22Rv1 (cell line): ENCODE measurements at regions not wholly inside any gene's neighbourhood (a gene's known extent, or its start where the extent isn't known, plus 50 kb on each side); places are given as distances from the start of the nearest gene placed in this dataset.

Experiments
- CTCF ChIP-seq: fragments of 450-650 bp; IDR thresholded peaks from 2 replicates; pipeline ENCODE4 v1.5.1; 2017; ENCODE audit warnings: mild to moderate bottlenecking
- ZFX ChIP-seq: fragments of 450-650 bp; IDR thresholded peaks from 2 replicates; pipeline ENCODE4 v1.6.1; 2017; ENCODE audit warnings: antibody characterized with exemption, borderline replicate concordance

GRCh38 chr14:80358112-80358511 is 146.8 kb upstream of the DIO2 start:
- TF ChIP-seq CTCF (no peak), ZFX (no peak)
